ENCODE measurements at regions not wholly inside any gene's neighbourhood (a gene's known extent, or its start where the extent isn't known, plus 50 kb on each side); places are given as distances from the start of the nearest gene placed in this dataset.

- WGBS = 91% methylated on average over 4 of the region's 4 CpGs
- TF ChIP-seq POLR2A (IDR thresholded peaks at IDR 0.05; ENCODE audit: low read depth) (no peak), POLR2AphosphoS5 (IDR thresholded peaks at IDR 0.05) (no peak), EP300 (IDR thresholded peaks at IDR 0.05) (no peak), CTCF (IDR thresholded peaks at IDR 0.05) (no peak)
- no peaks in the 10 kb centered on the region for H3K9me3 ChIP-seq
- H3K4me1 ChIP-seq = no peaks in the 10 kb centered on the region
- no peak overlapping the region for H3K27ac ChIP-seq (replicated peaks in 1 of 4)
- intact Hi-C loops (cut with DNase I) = no loop called here
- no peaks in the 10 kb centered on the region for H3K27me3 ChIP-seq
- H3K4me3 ChIP-seq = no peak overlapping the region
- no peak for DNase-seq (ENCODE audit: extremely low spot score)
- H3K36me3 ChIP-seq = no peaks in the 10 kb centered on the region
Measured at GRCh38 chr5:68658810-68659372, 434.9 kb upstream of the SLC30A5 start.

- 83% methylated on average over 3 of the region's 3 CpGs for WGBS
- no peaks in the 10 kb centered on the region for H3K4me1 ChIP-seq
- H3K4me3 ChIP-seq = no peak overlapping the region
- intact Hi-C loops (cut with DNase I) = no loop called here
- no peaks in the 10 kb centered on the region for H3K36me3 ChIP-seq
- no peaks in the 10 kb centered on the region for H3K27me3 ChIP-seq
- DNase-seq (ENCODE audit: extremely low spot score) = no peak
- no peaks in the 10 kb centered on the region for H3K9me3 ChIP-seq
- H3K27ac ChIP-seq (replicated peaks in 1 of 4) = no peak overlapping the region
- TF ChIP-seq CTCF (IDR thresholded peaks at IDR 0.05) (no peak), POLR2A (IDR thresholded peaks at IDR 0.05; ENCODE audit: low read depth) (no peak), EP300 (IDR thresholded peaks at IDR 0.05) (no peak), POLR2AphosphoS5 (IDR thresholded peaks at IDR 0.05) (no peak)
Measured at GRCh38 chr5:68659881-68660280, 433.9 kb upstream of the SLC30A5 start.

- DNase-seq (ENCODE audit: extremely low spot score) = no peak
- Histone ChIP-seq H3K9me3 (no peaks in the 10 kb centered on the region), H3K27me3 (no peaks in the 10 kb centered on the region), H3K36me3 (no peaks in the 10 kb centered on the region), H3K27ac (replicated peaks in 1 of 4) (no peak overlapping the region), H3K4me1 (no peaks in the 10 kb centered on the region), H3K4me3 (no peak overlapping the region)
- intact Hi-C loops (cut with DNase I) = no loop called here
- WGBS = 84% methylated on average over 2 of the region's 2 CpGs
- TF ChIP-seq CTCF (IDR thresholded peaks at IDR 0.05) (peak in 1 of 3 experiments; percentile 32), EP300 (IDR thresholded peaks at IDR 0.05) (no peak)
Measured at GRCh38 chr5:68661237-68661636, 432.6 kb upstream of the SLC30A5 start.

GRCh38 chr5:68662804-68663307 lies 431.0 kb upstream of the SLC30A5 start:
- Histone ChIP-seq H3K36me3 (no peaks in the 10 kb centered on the region), H3K27ac (replicated peaks in 1 of 4) (no peak overlapping the region), H3K4me3 (no peak overlapping the region), H3K27me3 (no peaks in the 10 kb centered on the region), H3K4me1 (no peaks in the 10 kb centered on the region), H3K9me3 (no peaks in the 10 kb centered on the region)
- TF ChIP-seq CTCF (IDR thresholded peaks at IDR 0.05) = no peak
- DNase-seq (ENCODE audit: extremely low spot score) = no peak
- intact Hi-C loops (cut with DNase I) = no loop called here

GRCh38 chr5:68669864-68670575 lies 423.8 kb upstream of the SLC30A5 start:
- Histone ChIP-seq H3K27me3 (no peaks in the 10 kb centered on the region), H3K4me3 (no peak overlapping the region), H3K27ac (replicated peaks in 1 of 4) (no peak overlapping the region), H3K4me1 (peaks cover 0 to 8% (median 0%) of the 10 kb centered on the region in 4 donors), H3K9me3 (no peaks in the 10 kb centered on the region), H3K36me3 (no peaks in the 10 kb centered on the region)
- no peak for TF ChIP-seq POLR2A (IDR thresholded peaks at IDR 0.05; ENCODE audit: low read depth)
- TF ChIP-seq EP300 (IDR thresholded peaks at IDR 0.05) = no peak
- TF ChIP-seq POLR2AphosphoS5 (IDR thresholded peaks at IDR 0.05) = no peak
- TF ChIP-seq CTCF (IDR thresholded peaks at IDR 0.05) = no peak
- DNase-seq (ENCODE audit: extremely low spot score) = no peak
- 76% methylated on average over 8 of the region's 8 CpGs for WGBS
- intact Hi-C loops (cut with DNase I) = no loop called here
